NT2/D1 (cell line): ENCODE measurements at regions not wholly inside any gene's neighbourhood (a gene's known extent, or its start where the extent isn't known, plus 50 kb on each side); places are given as distances from the start of the nearest gene placed in this dataset.

Source experiments
- DNase-seq: peaks from one replicate; pipeline ENCODE4 v3.0.0-alpha.2; 2011; ENCODE audit warnings: low read depth, low spot score
- H3K27me3 ChIP-seq: 2 replicates; pipeline ENCODE4 v1.6.0; 2011; ENCODE audit warnings: mild to moderate bottlenecking; ENCODE audit not compliant: insufficient read length, insufficient read depth
- H3K36me3 ChIP-seq: 2 replicates; pipeline ENCODE4 v1.6.1; 2011; ENCODE audit warnings: mild to moderate bottlenecking, low read length, mixed read lengths; ENCODE audit not compliant: insufficient read depth, insufficient read length
- H3K4me1 ChIP-seq: 2 replicates; pipeline ENCODE4 v1.5.1; 2011; ENCODE audit not compliant: insufficient read depth, insufficient read length
- H3K4me3 ChIP-seq: 2 replicates; pipeline ENCODE4 v1.5.1; 2011; ENCODE audit warnings: low read depth; ENCODE audit not compliant: insufficient read length
- H3K9ac ChIP-seq: 2 replicates; pipeline ENCODE4 v1.6.0; 2011; ENCODE audit warnings: low read depth; ENCODE audit not compliant: insufficient read length
- H3K9me3 ChIP-seq: 2 replicates; pipeline ENCODE4 v1.5.1; 2011; ENCODE audit warnings: mild to moderate bottlenecking, low read length; ENCODE audit not compliant: insufficient read depth
- SUZ12 ChIP-seq: IDR thresholded peaks from 2 replicates; pipeline ENCODE4 v1.6.1; 2011; ENCODE audit not compliant: insufficient read length, insufficient read depth; ENCODE audit errors: extremely low read depth
- YY1 ChIP-seq: IDR thresholded peaks from 2 replicates; pipeline ENCODE4 v1.6.1; 2011; ENCODE audit not compliant: insufficient read length, insufficient read depth
- ZNF274 ChIP-seq: IDR thresholded peaks from 2 replicates; pipeline ENCODE4 v1.6.1; 2011; ENCODE audit warnings: mild to moderate bottlenecking, low read depth, low read length

GRCh38 chr6:112735129-112735528, 388.0 kb downstream of the RFPL4B start:
- Histone ChIP-seq H3K9me3 (no peaks in the 10 kb centered on the region), H3K4me1 (no peaks in the 10 kb centered on the region), H3K4me3 (no peak overlapping the region), H3K27me3 (no peaks in the 10 kb centered on the region), H3K9ac (no peak overlapping the region), H3K36me3 (no peaks in the 10 kb centered on the region)
- TF ChIP-seq YY1 (no peak), SUZ12 (no peak), ZNF274 (no peak)
- DNase-seq: no peak

- no peaks in the 10 kb centered on the region for H3K9me3 ChIP-seq
- H3K4me3 ChIP-seq: no peak overlapping the region
- H3K27me3 ChIP-seq: no peaks in the 10 kb centered on the region
- no peak overlapping the region for H3K9ac ChIP-seq
- no peaks in the 10 kb centered on the region for H3K4me1 ChIP-seq
- DNase-seq: no peak
- H3K36me3 ChIP-seq: no peaks in the 10 kb centered on the region
- TF ChIP-seq YY1: no peak
- TF ChIP-seq SUZ12: no peak
- no peak for TF ChIP-seq ZNF274
Measured at GRCh38 chr6:112739766-112740165, 392.6 kb downstream of the RFPL4B start.

DNA sequence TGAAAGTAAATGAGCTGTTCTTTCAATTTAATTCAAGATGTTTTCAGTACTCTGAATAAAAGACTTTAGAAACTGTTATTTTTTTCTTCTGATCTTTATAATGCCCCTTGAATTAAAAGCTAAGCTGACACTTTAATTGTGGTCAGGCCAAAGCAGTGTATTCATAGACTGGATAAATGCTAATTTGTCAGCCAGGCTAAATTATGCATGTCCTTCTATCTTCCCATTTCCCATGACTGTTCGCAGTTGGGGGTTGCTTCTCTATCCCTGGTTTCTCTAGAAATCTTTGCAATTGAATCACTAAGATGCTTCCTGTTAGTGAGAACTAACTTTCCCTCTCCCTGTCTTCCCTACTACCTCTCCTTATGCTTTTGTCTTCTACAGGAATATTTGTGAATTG, 396.2 kb downstream of the RFPL4B start:
- TF ChIP-seq YY1 (no peak), ZNF274 (no peak), SUZ12 (no peak)
- Histone ChIP-seq H3K4me3 (no peak overlapping the region), H3K36me3 (no peaks in the 10 kb centered on the region), H3K27me3 (no peaks in the 10 kb centered on the region), H3K9me3 (no peaks in the 10 kb centered on the region), H3K4me1 (no peaks in the 10 kb centered on the region), H3K9ac (no peak overlapping the region)
- DNase-seq: peak; percentile 11

DNA sequence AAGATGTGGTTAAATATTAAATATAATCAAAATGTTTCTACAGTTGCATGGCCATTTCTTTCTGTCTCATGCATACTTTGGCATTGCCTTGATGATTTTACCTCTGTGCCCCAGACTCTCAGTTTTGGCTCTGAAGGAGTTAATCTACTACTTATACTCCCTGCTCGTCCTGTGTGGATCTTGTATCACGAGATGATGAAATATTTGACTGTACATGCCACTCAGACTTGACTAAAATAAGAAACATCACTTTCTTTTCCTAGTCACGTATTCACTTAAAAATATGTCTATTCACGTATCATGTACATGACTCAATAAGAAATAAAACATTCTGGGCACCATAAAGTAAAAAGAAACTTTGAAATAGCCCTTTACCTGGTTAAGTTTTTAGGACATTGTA, 397.7 kb downstream of the RFPL4B start:
- H3K36me3 ChIP-seq: no peaks in the 10 kb centered on the region
- H3K9ac ChIP-seq: no peak overlapping the region
- no peaks in the 10 kb centered on the region for H3K9me3 ChIP-seq
- H3K4me1 ChIP-seq: no peaks in the 10 kb centered on the region
- no peak for TF ChIP-seq ZNF274
- TF ChIP-seq YY1: no peak
- TF ChIP-seq SUZ12: no peak
- no peak overlapping the region for H3K4me3 ChIP-seq
- no peaks in the 10 kb centered on the region for H3K27me3 ChIP-seq
- no peak for DNase-seq

- no peaks in the 10 kb centered on the region for H3K4me1 ChIP-seq
- TF ChIP-seq YY1 (no peak), ZNF274 (no peak), SUZ12 (no peak)
- H3K4me3 ChIP-seq: no peak overlapping the region
- H3K36me3 ChIP-seq: no peaks in the 10 kb centered on the region
- DNase-seq: no peak
- H3K27me3 ChIP-seq: no peaks in the 10 kb centered on the region
- H3K9ac ChIP-seq: no peak overlapping the region
- H3K9me3 ChIP-seq: no peaks in the 10 kb centered on the region
Measured at GRCh38 chr6:112745765-112746164, 398.6 kb downstream of the RFPL4B start.

GRCh38 chr6:112749673-112750072, 402.5 kb downstream of the RFPL4B start:
- no peaks in the 10 kb centered on the region for H3K36me3 ChIP-seq
- TF ChIP-seq ZNF274 (no peak), SUZ12 (no peak), YY1 (no peak)
- H3K4me1 ChIP-seq: no peaks in the 10 kb centered on the region
- no peak overlapping the region for H3K4me3 ChIP-seq
- no peaks in the 10 kb centered on the region for H3K27me3 ChIP-seq
- no peaks in the 10 kb centered on the region for H3K9me3 ChIP-seq
- no peak for DNase-seq
- no peak overlapping the region for H3K9ac ChIP-seq

GRCh38 chr6:112752305-112752704, 405.2 kb downstream of the RFPL4B start:
- H3K4me3 ChIP-seq: no peak overlapping the region
- TF ChIP-seq ZNF274 (no peak), YY1 (no peak), SUZ12 (no peak)
- DNase-seq: no peak
- no peaks in the 10 kb centered on the region for H3K36me3 ChIP-seq
- H3K9ac ChIP-seq: no peak overlapping the region
- no peaks in the 10 kb centered on the region for H3K4me1 ChIP-seq
- no peaks in the 10 kb centered on the region for H3K9me3 ChIP-seq
- H3K27me3 ChIP-seq: no peaks in the 10 kb centered on the region

- no peaks in the 10 kb centered on the region for H3K27me3 ChIP-seq
- H3K9ac ChIP-seq: no peak overlapping the region
- no peaks in the 10 kb centered on the region for H3K36me3 ChIP-seq
- no peaks in the 10 kb centered on the region for H3K4me1 ChIP-seq
- H3K9me3 ChIP-seq: no peaks in the 10 kb centered on the region
- DNase-seq: no peak
- TF ChIP-seq ZNF274 (no peak), YY1 (no peak), SUZ12 (no peak)
- H3K4me3 ChIP-seq: no peak overlapping the region
Measured at GRCh38 chr6:112752791-112753190, 405.7 kb downstream of the RFPL4B start.
